Kidney epithelial cell (primary cell): ENCODE measurements at regions not wholly inside any gene's neighbourhood (a gene's known extent, or its start where the extent isn't known, plus 50 kb on each side); places are given as distances from the start of the nearest gene placed in this dataset.

Source experiments
- DNase-seq: peaks from one replicate; pipeline ENCODE4 v3.0.0-alpha.2; 2010; ENCODE audit warnings: low read depth
- H3K27me3 ChIP-seq: 2 replicates; pipeline ENCODE4 v1.6.0; 2011; ENCODE audit warnings: low read length; ENCODE audit not compliant: control insufficient read depth, insufficient read depth
- H3K36me3 ChIP-seq: 2 replicates; pipeline ENCODE4 v1.5.1; 2011; ENCODE audit warnings: low read length; ENCODE audit not compliant: control insufficient read depth, insufficient read depth
- H3K4me3 ChIP-seq: 2 replicates; pipeline ENCODE4 v1.5.1; 2011; ENCODE audit warnings: low read depth, mild to moderate bottlenecking, control low read depth, low read length
- CTCF ChIP-seq: IDR thresholded peaks from 2 replicates; pipeline ENCODE4 v1.5.1; 2011; ENCODE audit warnings: mild to moderate bottlenecking, moderate library complexity, low read length, control low read depth, inconsistent platforms; ENCODE audit not compliant: insufficient read depth, poor library complexity, severe bottlenecking

DNA sequence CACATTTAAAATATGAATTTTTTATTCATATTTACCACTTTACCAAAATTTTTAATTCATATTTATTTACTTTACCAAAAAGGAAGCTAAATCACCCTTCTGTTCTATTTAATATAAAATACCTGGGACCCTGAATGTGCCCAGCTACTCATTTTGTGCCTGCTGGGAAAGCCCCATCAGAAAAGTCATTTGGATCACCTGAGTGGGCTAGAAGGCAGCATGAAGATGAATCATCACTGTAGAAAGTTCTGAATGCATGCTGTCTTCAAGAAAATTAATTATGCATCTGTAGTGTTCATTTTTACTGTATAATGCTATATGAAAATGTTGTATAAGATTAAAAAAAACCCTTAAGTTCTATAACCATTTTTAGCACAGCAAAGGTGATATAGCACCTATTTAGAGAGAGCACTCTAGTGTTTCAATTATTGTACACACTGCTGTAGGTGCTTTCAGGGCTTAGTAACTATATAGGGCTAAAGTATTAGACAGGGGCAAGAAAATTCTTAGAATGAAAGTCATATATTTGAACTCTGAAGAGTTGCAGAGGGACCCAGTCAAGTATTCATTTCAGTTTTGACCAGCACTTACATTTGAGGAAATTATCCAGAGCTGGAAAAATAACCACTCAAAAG is 175.1 kb downstream of the NFKBIZ start:
- H3K27me3 ChIP-seq: no peaks in the 10 kb centered on the region
- DNase-seq: no peak
- no peak overlapping the region for H3K4me3 ChIP-seq
- no peak for TF ChIP-seq CTCF
- no peaks in the 10 kb centered on the region for H3K36me3 ChIP-seq

DNA sequence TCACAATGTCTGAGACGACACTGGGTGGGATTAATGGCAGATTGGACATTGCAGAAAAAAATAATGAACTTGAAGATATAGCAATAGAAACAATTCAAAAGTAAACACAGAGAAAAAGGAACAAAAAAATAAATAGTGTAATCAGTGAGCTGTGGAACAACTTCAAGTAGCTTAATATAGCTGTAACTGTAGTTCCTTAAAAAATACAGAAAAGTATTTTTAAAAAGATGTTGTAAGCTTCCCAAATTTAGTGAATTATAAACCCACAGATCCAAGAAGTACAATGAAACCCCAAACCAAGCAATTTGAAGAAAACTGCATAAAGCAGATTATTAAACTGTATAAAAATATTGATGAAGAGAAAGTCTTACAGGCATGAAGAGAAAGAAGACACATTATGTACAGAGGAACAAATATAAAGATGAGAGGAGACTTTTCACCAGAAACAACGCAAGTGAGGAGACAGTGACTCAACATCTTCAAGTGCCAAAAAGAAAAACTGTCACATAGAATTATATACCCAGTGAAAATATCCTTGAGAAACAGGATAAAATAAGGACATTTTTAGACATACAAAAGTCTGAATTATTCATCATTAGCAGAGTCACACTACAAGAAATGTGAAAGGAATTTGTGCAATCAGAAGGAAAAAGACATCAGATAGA is 176.4 kb downstream of the NFKBIZ start:
- no peaks in the 10 kb centered on the region for H3K27me3 ChIP-seq
- DNase-seq: no peak
- H3K36me3 ChIP-seq: no peaks in the 10 kb centered on the region
- no peak overlapping the region for H3K4me3 ChIP-seq
- TF ChIP-seq CTCF: no peak

- no peak for TF ChIP-seq CTCF
- H3K4me3 ChIP-seq: no peak overlapping the region
These were observed 177.3 kb downstream of the NFKBIZ start for GRCh38 chr3:102026656-102027055.

DNA sequence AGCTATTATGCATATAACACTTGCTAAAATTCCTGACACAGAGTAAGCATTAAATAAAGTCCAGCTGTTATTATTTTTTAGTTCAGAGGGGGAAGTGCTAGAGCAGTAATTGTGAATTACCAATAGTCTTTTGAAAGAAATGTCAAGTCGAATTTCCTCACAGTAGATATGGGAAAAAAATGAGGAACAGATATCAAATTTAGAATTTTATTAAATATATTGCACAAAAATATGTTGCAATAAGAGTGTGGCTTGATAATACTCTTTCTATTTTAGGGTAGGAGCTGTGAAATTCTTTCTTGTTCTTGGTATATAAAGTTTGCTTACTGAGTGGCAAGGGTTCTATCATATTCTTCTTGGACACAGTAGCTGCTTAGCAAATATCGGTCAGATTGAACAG is 181.3 kb downstream of the NFKBIZ start:
- H3K4me3 ChIP-seq: no peak overlapping the region
- DNase-seq: no peak
- no peak for TF ChIP-seq CTCF
- H3K36me3 ChIP-seq: no peaks in the 10 kb centered on the region
- no peaks in the 10 kb centered on the region for H3K27me3 ChIP-seq

More at GRCh38 chr3:102026656-102027055, 177.3 kb downstream of the NFKBIZ start:
- Histone ChIP-seq H3K36me3 (no peaks in the 10 kb centered on the region), H3K27me3 (no peaks in the 10 kb centered on the region)
- DNase-seq: no peak

GRCh38 chr3:102031834-102032233 is 182.5 kb downstream of the NFKBIZ start:
- no peak for DNase-seq
- Histone ChIP-seq H3K36me3 (no peaks in the 10 kb centered on the region), H3K4me3 (no peak overlapping the region), H3K27me3 (no peaks in the 10 kb centered on the region)
- TF ChIP-seq CTCF: no peak
